ENCODE measurements at regions not wholly inside any gene's neighbourhood (a gene's known extent, or its start where the extent isn't known, plus 50 kb on each side); places are given as distances from the start of the nearest gene placed in this dataset.

GRCh38 chr9:134975253-134975652 is 57.5 kb upstream of the FCN1 start:
- WGBS, 2 donors, result 81 to 88% methylated on average over 1 of the region's 1 CpG
- Histone ChIP-seq H3K36me3 (replicated peaks in 1 of 2; ENCODE audit: insufficient read depth in 1 of 2, low read depth in 2 of 2) (no peaks in the 10 kb centered on the region), H3K4me1 (no peaks in the 10 kb centered on the region), H3K9me3 (no peaks in the 10 kb centered on the region), H3K27ac (no peak overlapping the region), H3K4me3 (no peak overlapping the region), H3K27me3 (peaks cover 0 to 6% of the 10 kb centered on the region in 2 donors)
- TF ChIP-seq, protein P1, sequence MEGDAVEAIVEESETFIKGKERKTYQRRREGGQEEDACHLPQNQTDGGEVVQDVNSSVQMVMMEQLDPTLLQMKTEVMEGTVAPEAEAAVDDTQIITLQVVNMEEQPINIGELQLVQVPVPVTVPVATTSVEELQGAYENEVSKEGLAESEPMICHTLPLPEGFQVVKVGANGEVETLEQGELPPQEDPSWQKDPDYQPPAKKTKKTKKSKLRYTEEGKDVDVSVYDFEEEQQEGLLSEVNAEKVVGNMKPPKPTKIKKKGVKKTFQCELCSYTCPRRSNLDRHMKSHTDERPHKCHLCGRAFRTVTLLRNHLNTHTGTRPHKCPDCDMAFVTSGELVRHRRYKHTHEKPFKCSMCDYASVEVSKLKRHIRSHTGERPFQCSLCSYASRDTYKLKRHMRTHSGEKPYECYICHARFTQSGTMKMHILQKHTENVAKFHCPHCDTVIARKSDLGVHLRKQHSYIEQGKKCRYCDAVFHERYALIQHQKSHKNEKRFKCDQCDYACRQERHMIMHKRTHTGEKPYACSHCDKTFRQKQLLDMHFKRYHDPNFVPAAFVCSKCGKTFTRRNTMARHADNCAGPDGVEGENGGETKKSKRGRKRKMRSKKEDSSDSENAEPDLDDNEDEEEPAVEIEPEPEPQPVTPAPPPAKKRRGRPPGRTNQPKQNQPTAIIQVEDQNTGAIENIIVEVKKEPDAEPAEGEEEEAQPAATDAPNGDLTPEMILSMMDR (IDR thresholded peaks at IDR 0.05), result no peak
- TF ChIP-seq POLR2A (IDR thresholded peaks at IDR 0.05), result no peak
- DNase-seq (no peak), ATAC-seq (no peak)
- intact Hi-C loops (cut with DNase I), result no loop called here

- no peak for DNase-seq
- Histone ChIP-seq H3K4me3 (no peak overlapping the region), H3K4me1 (no peaks in the 10 kb centered on the region), H3K36me3 (replicated peaks in 1 of 2; ENCODE audit: insufficient read depth in 1 of 2, low read depth in 2 of 2) (no peaks in the 10 kb centered on the region), H3K27ac (no peak overlapping the region), H3K27me3 (no peaks in the 10 kb centered on the region), H3K9me3 (no peaks in the 10 kb centered on the region)
- no peak for TF ChIP-seq POLR2A (IDR thresholded peaks at IDR 0.05)
- TF ChIP-seq, protein P1 (IDR thresholded peaks at IDR 0.05), result no peak
- ATAC-seq, result no peak
- intact Hi-C loops (cut with DNase I), result no loop called here
- 36 to 48% methylated on average over 1 of the region's 1 CpG for WGBS, 2 donors
These were observed 58.7 kb upstream of the FCN1 start for GRCh38 chr9:134976403-134976802.

GRCh38 chr9:134978272-134978671 is 60.6 kb upstream of the FCN1 start:
- no peak for ATAC-seq
- H3K27ac ChIP-seq, result no peak overlapping the region
- H3K36me3 ChIP-seq (replicated peaks in 1 of 2; ENCODE audit: insufficient read depth in 1 of 2, low read depth in 2 of 2), result no peaks in the 10 kb centered on the region
- no peaks in the 10 kb centered on the region for H3K4me1 ChIP-seq
- H3K9me3 ChIP-seq, result no peaks in the 10 kb centered on the region
- intact Hi-C loops (cut with DNase I), result no loop called here
- DNase-seq, result no peak
- WGBS, 2 donors, result 35 to 42% methylated on average over 7 to 8 of the region's 8 CpGs
- no peak for TF ChIP-seq POLR2A (IDR thresholded peaks at IDR 0.05)
- TF ChIP-seq, protein P1 (IDR thresholded peaks at IDR 0.05), result no peak
- H3K4me3 ChIP-seq, result no peak overlapping the region
- no peaks in the 10 kb centered on the region for H3K27me3 ChIP-seq

DNA sequence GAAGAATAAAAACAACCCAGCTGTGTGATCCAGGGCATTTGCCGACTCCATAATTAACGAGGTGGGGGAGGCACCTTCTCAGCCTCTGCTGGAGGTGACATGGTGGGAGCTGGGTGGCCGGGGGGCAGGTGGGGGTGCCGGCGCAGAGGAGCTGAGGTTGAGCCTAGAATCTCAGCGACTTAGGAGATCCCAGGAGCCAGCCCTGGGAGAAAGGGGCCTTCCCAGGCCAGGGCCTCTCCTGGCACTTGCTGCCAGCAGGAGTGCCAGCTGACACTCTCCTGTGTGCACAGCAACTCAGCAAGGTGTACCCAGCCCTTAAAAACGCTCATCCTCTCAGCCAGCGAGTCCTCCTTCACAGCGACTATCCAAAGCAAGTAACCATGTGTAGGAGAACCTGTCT is 62.8 kb upstream of the FCN1 start:
- H3K4me3 ChIP-seq, result no peak overlapping the region
- H3K27me3 ChIP-seq, result no peaks in the 10 kb centered on the region
- TF ChIP-seq, protein P1 (IDR thresholded peaks at IDR 0.05), result no peak
- no peak for TF ChIP-seq POLR2A (IDR thresholded peaks at IDR 0.05)
- no peaks in the 10 kb centered on the region for H3K4me1 ChIP-seq
- 64 to 69% methylated on average over 9 of the region's 9 CpGs for WGBS, 2 donors
- no peak overlapping the region for H3K27ac ChIP-seq
- DNase-seq (no peak), ATAC-seq (no peak)
- no peaks in the 10 kb centered on the region for H3K9me3 ChIP-seq
- intact Hi-C loops (cut with DNase I), result no loop called here
- no peaks in the 10 kb centered on the region for H3K36me3 ChIP-seq (replicated peaks in 1 of 2; ENCODE audit: insufficient read depth in 1 of 2, low read depth in 2 of 2)

DNA sequence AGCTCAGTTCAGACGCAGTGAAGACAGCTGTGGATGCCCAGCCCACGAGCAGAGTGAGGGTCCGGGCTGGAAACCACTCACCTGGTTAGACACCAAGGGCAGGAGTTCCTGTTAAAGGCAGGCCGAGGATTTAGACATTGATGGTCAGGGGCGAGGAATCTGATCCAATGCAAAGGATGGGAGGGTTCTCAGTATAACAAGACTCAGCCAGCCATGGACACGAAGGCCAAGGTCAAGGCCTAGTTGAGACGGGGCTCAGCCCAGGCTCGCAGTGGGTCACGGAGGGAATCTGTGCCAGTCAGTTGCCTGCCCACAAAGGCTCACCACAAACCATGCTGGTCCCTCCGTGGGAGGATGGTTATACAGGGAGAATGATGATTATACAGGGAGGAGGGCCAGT is 63.3 kb upstream of the FCN1 start:
- Histone ChIP-seq H3K9me3 (no peaks in the 10 kb centered on the region), H3K27ac (no peak overlapping the region), H3K27me3 (no peaks in the 10 kb centered on the region), H3K4me3 (no peak overlapping the region), H3K36me3 (replicated peaks in 1 of 2; ENCODE audit: insufficient read depth in 1 of 2, low read depth in 2 of 2) (no peaks in the 10 kb centered on the region), H3K4me1 (no peaks in the 10 kb centered on the region)
- TF ChIP-seq, protein P1 (IDR thresholded peaks at IDR 0.05), result no peak
- no peak for TF ChIP-seq POLR2A (IDR thresholded peaks at IDR 0.05)
- 63 to 66% methylated on average over 9 to 10 of the region's 10 CpGs for WGBS, 2 donors
- intact Hi-C loops (cut with DNase I), result no loop called here
- ATAC-seq (no peak), DNase-seq (no peak)
